MCF 10A (cell line): ENCODE measurements at regions not wholly inside any gene's neighbourhood (a gene's known extent, or its start where the extent isn't known, plus 50 kb on each side); places are given as distances from the start of the nearest gene placed in this dataset.
"Not testable (repeated sequence)": the region's sequence is repeated elsewhere in the genome, so short reads cannot be mapped to it uniquely, and the experiment has no call there.

Source experiments
- BruUV-seq: library from RNA; stranded (reverse); fragments of 400-500 nt; replicated peaks from 2 replicates; lab custom pipeline; 2021; lab: Mats Ljungman, UMichigan
- CTCF ChIA-PET: fragments of 300-600 bp; sonication (Branson Sonifier 250); formaldehyde crosslinking; extraction: SDS; loops from one replicate; lab custom pipeline; 2021; ENCODE audit warnings: antibody characterized with exemption, inconsistent platforms; lab: Yijun Ruan, JAX
- POLR2A ChIA-PET: fragments of 300-600, 350-650 bp; sonication (Branson Sonifier 250); formaldehyde crosslinking; extraction: SDS; loops from one replicate; lab custom pipeline; 2020; ENCODE audit warnings: antibody characterized with exemption, inconsistent platforms; lab: Yijun Ruan, JAX
- DNase-seq: peaks from one replicate; pipeline ENCODE4 v3.0.0-alpha.2; 2018; ENCODE audit not compliant: unreplicated experiment
- H3K27ac Mint-ChIP-seq: one replicate; pipeline ENCODE4 v1.8.0; 2022; ENCODE audit warnings: mild to moderate bottlenecking, low read depth, mixed read lengths; ENCODE audit not compliant: unreplicated experiment
- H3K27me3 Mint-ChIP-seq: one replicate; pipeline ENCODE4 v1.8.0; 2022; ENCODE audit warnings: mixed read lengths; ENCODE audit not compliant: insufficient read depth, unreplicated experiment
- H3K36me3 Mint-ChIP-seq: one replicate; pipeline ENCODE4 v1.8.0; 2022; ENCODE audit warnings: mild to moderate bottlenecking, moderate library complexity, mixed read lengths; ENCODE audit not compliant: insufficient read depth, unreplicated experiment
- H3K4me1 Mint-ChIP-seq: one replicate; pipeline ENCODE4 v1.8.0; 2022; ENCODE audit warnings: mixed read lengths; ENCODE audit not compliant: insufficient read depth, unreplicated experiment
- H3K4me3 Mint-ChIP-seq: one replicate; pipeline ENCODE4 v1.8.0; 2022; ENCODE audit warnings: mild to moderate bottlenecking, moderate library complexity, mixed read lengths; ENCODE audit not compliant: unreplicated experiment
- H3K9me3 Mint-ChIP-seq: one replicate; pipeline ENCODE4 v1.8.0; 2022; ENCODE audit warnings: mixed read lengths; ENCODE audit not compliant: unreplicated experiment
- CTCF ChIP-seq: fragments of 200-600 bp; IDR thresholded peaks from one replicate; pipeline ENCODE4 v1.8.0; 2022; ENCODE audit warnings: antibody characterized with exemption, mild to moderate bottlenecking; ENCODE audit not compliant: unreplicated experiment
- intact Hi-C: fragments of 100-400 bp; cut with micrococcal nuclease; formaldehyde crosslinking; loops from 2 replicates; pipeline ENCODE4 v1.14.1; 2022

GRCh38 chr2:11899264-11899818 lies 152.9 kb downstream of the LPIN1 start:
- H3K4me1 Mint-ChIP-seq, result peaks cover 11% of the 10 kb centered on the region
- H3K27me3 Mint-ChIP-seq, result no peaks in the 10 kb centered on the region
- peak; percentile 63 for DNase-seq
- H3K4me3 Mint-ChIP-seq, result no peak overlapping the region
- H3K9me3 Mint-ChIP-seq, result no peaks in the 10 kb centered on the region
- no peak overlapping the region for H3K27ac Mint-ChIP-seq
- ChIA-PET CTCF (interaction anchor here (0.6 to 1.5 kb wide), 2 partner anchors 15 to 1045 kb away, joined by 3 to 4 read pairs; no protein-coding TSS in a partner anchor), POLR2A (no interaction called here)
- intact Hi-C loops, result no loop called here
- no TSS peak for BruUV-seq
- TF ChIP-seq CTCF, result no peak
- H3K36me3 Mint-ChIP-seq, result peaks cover 4% of the 10 kb centered on the region

GRCh38 chr2:11900891-11901290 lies 154.5 kb downstream of the LPIN1 start:
- BruUV-seq, H3K36me3 Mint-ChIP-seq, H3K4me3 Mint-ChIP-seq, CTCF ChIA-PET, DNase-seq, H3K9me3 Mint-ChIP-seq, H3K27ac Mint-ChIP-seq, intact Hi-C loops, H3K27me3 Mint-ChIP-seq, POLR2A ChIA-PET: not testable (repeated sequence)
- peaks cover 11% of the 10 kb centered on the region for H3K4me1 Mint-ChIP-seq

GRCh38 chr2:11901351-11902069 lies 155.1 kb downstream of the LPIN1 start:
- peaks cover 4% of the 10 kb centered on the region for H3K36me3 Mint-ChIP-seq
- ChIA-PET CTCF (no interaction called here), POLR2A (no interaction called here)
- TF ChIP-seq CTCF, result no peak
- no peak for DNase-seq
- H3K27ac Mint-ChIP-seq, result no peak overlapping the region
- H3K27me3 Mint-ChIP-seq, result no peaks in the 10 kb centered on the region
- H3K4me3 Mint-ChIP-seq, result no peak overlapping the region
- BruUV-seq, result no TSS peak
- H3K4me1 Mint-ChIP-seq, result peaks cover 11% of the 10 kb centered on the region
- no peaks in the 10 kb centered on the region for H3K9me3 Mint-ChIP-seq
- intact Hi-C loops, result no loop called here

GRCh38 chr2:11903085-11903606 lies 156.7 kb downstream of the LPIN1 start:
- no peak for DNase-seq
- Mint-ChIP-seq H3K4me3 (no peak overlapping the region), H3K27me3 (no peaks in the 10 kb centered on the region), H3K4me1 (peaks cover 11% of the 10 kb centered on the region), H3K27ac (no peak overlapping the region), H3K9me3 (no peaks in the 10 kb centered on the region), H3K36me3 (peaks cover 4% of the 10 kb centered on the region)
- ChIA-PET CTCF (interaction anchor here (0.6 kb wide), 1 partner anchor 320 kb away, joined by 4 read pairs; no protein-coding TSS in a partner anchor), POLR2A (interaction anchor here (1.0 kb wide), 1 partner anchor 12 kb away, joined by 3 read pairs; no protein-coding TSS in a partner anchor)
- intact Hi-C loops, result no loop called here
- BruUV-seq, result no TSS peak
- TF ChIP-seq CTCF, result no peak
